Ectodermal cell (in vitro differentiated cells): ENCODE measurements at regions not wholly inside any gene's neighbourhood (a gene's known extent, or its start where the extent isn't known, plus 50 kb on each side); places are given as distances from the start of the nearest gene placed in this dataset.

Source experiments
- H3K27ac ChIP-seq: 2 replicates; pipeline ENCODE4 v1.7.0; 2013; ENCODE audit warnings: mild to moderate bottlenecking, low read depth, low read length; ENCODE audit not compliant: insufficient read depth, poor library complexity, severe bottlenecking
- H3K27me3 ChIP-seq: 2 replicates; pipeline ENCODE4 v1.7.0; 2013; ENCODE audit warnings: mild to moderate bottlenecking, low read length; ENCODE audit not compliant: insufficient read depth, control insufficient read depth, poor library complexity, severe bottlenecking
- H3K36me3 ChIP-seq: one replicate; pipeline ENCODE4 v1.7.0; 2013; ENCODE audit warnings: low read length; ENCODE audit not compliant: control insufficient read depth, insufficient read depth
- H3K4me1 ChIP-seq: one replicate; pipeline ENCODE4 v1.7.0; 2013; ENCODE audit warnings: low read length; ENCODE audit not compliant: control insufficient read depth, insufficient read depth
- H3K4me3 ChIP-seq: 2 replicates; pipeline ENCODE4 v1.7.0; 2013; ENCODE audit warnings: low read depth, low read length, control low read depth; ENCODE audit not compliant: insufficient read depth
- H3K9me3 ChIP-seq: 2 replicates; pipeline ENCODE4 v1.7.0; 2013; ENCODE audit warnings: mild to moderate bottlenecking, low read length, moderate library complexity; ENCODE audit not compliant: control insufficient read depth
- WGBS, 2 experiments: methylation state at CpG; one replicate each; pipeline ENCODE4 v1.1.7; 2013; ENCODE audit warnings: missing lambda C conversion rate in 2 of 2; 5-methylcytosine and 5-hydroxymethylcytosine counted together

DNA sequence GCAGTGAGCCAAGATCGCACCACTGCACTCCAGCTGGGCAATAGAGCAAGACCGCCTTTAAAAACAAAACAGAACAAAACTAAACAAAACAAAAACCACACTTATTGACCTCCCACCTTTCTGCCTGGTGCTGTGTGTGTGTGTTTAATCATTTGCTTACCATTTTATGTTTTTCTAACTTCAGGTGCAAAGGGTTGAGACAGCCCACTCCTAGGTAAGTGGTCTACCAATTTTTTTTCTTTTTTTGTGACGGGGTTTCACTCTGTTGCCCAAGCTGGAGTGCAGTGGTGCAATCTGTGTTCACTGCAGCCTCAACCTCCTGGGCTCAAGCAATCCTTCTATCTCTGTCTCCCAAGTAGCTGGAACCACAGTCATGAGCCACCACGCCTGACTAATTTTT, 65.8 kb downstream of the SALL1 start:
- Histone ChIP-seq H3K9me3 (no peaks in the 10 kb centered on the region), H3K27ac (no peak overlapping the region), H3K4me1 (no peaks in the 10 kb centered on the region), H3K36me3 (no peaks in the 10 kb centered on the region), H3K4me3 (no peak overlapping the region), H3K27me3 (no peaks in the 10 kb centered on the region)
- WGBS, 2 experiments, result 94% methylated on average over 4 of the region's 4 CpGs

- no peaks in the 10 kb centered on the region for H3K36me3 ChIP-seq
- WGBS, 2 experiments, result 71 to 75% methylated on average over 3 of the region's 3 CpGs
- H3K4me3 ChIP-seq, result no peak overlapping the region
- no peaks in the 10 kb centered on the region for H3K9me3 ChIP-seq
- no peaks in the 10 kb centered on the region for H3K4me1 ChIP-seq
- H3K27ac ChIP-seq, result no peak overlapping the region
- H3K27me3 ChIP-seq, result no peaks in the 10 kb centered on the region
Observed at GRCh38 chr16:51084074-51084928, 66.8 kb downstream of the SALL1 start.

GRCh38 chr16:51072591-51072990, 78.5 kb downstream of the SALL1 start:
- no peaks in the 10 kb centered on the region for H3K4me1 ChIP-seq
- H3K27me3 ChIP-seq, result no peaks in the 10 kb centered on the region
- no peaks in the 10 kb centered on the region for H3K36me3 ChIP-seq
- 77 to 81% methylated on average over 4 of the region's 4 CpGs for WGBS, 2 experiments
- no peaks in the 10 kb centered on the region for H3K9me3 ChIP-seq
- no peak overlapping the region for H3K4me3 ChIP-seq
- H3K27ac ChIP-seq, result no peak overlapping the region

- 93 to 95% methylated on average over 9 of the region's 9 CpGs for WGBS, 2 experiments
- Histone ChIP-seq H3K27ac (no peak overlapping the region), H3K4me1 (no peaks in the 10 kb centered on the region), H3K27me3 (no peaks in the 10 kb centered on the region), H3K36me3 (no peaks in the 10 kb centered on the region), H3K9me3 (no peaks in the 10 kb centered on the region), H3K4me3 (no peak overlapping the region)
Observed at GRCh38 chr16:51071326-51071725, 79.7 kb downstream of the SALL1 start.

DNA sequence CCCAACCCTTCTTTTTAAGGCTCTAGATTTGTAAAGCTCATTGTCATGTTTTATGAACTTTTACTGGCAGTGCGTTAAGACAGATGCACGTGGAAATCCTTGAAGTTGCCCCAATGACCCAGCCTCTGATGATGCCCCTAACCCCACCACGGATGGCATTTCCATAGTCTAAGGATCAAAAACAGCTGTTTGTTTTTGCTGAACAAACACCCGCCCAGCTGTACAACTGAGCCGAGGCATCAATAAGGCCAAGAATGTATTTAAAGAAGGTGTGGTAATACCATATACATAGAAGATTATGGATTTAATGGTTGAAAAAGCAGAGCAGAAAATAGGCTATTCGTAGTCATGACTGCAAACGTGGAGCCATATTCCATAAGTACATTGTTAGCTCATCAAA, 83.7 kb downstream of the SALL1 start:
- no peak overlapping the region for H3K4me3 ChIP-seq
- H3K27me3 ChIP-seq, result no peaks in the 10 kb centered on the region
- no peaks in the 10 kb centered on the region for H3K9me3 ChIP-seq
- 93 to 94% methylated on average over 5 to 7 of the region's 7 CpGs for WGBS, 2 experiments
- H3K4me1 ChIP-seq, result no peaks in the 10 kb centered on the region
- H3K36me3 ChIP-seq, result no peaks in the 10 kb centered on the region
- no peak overlapping the region for H3K27ac ChIP-seq

- Histone ChIP-seq H3K27ac (no peak overlapping the region), H3K4me1 (no peaks in the 10 kb centered on the region), H3K36me3 (no peaks in the 10 kb centered on the region), H3K27me3 (no peaks in the 10 kb centered on the region), H3K4me3 (no peak overlapping the region), H3K9me3 (no peaks in the 10 kb centered on the region)
- WGBS, 2 experiments, result 91 to 92% methylated on average over 5 of the region's 5 CpGs
Observed at GRCh38 chr16:51062039-51062438, 89.0 kb downstream of the SALL1 start.

GRCh38 chr16:51061328-51061727, 89.7 kb downstream of the SALL1 start:
- Histone ChIP-seq H3K27me3 (no peaks in the 10 kb centered on the region), H3K4me3 (no peak overlapping the region), H3K27ac (no peak overlapping the region), H3K9me3 (no peaks in the 10 kb centered on the region), H3K4me1 (no peaks in the 10 kb centered on the region), H3K36me3 (no peaks in the 10 kb centered on the region)
- 89 to 100% methylated on average over 2 of the region's 2 CpGs for WGBS, 2 experiments

GRCh38 chr16:51057969-51058337, 93.1 kb downstream of the SALL1 start:
- no peak overlapping the region for H3K27ac ChIP-seq
- 100% methylated on average over 1 of the region's 2 CpGs for WGBS, 2 experiments
- no peaks in the 10 kb centered on the region for H3K36me3 ChIP-seq
- H3K4me1 ChIP-seq, result no peaks in the 10 kb centered on the region
- H3K9me3 ChIP-seq, result no peaks in the 10 kb centered on the region
- no peak overlapping the region for H3K4me3 ChIP-seq
- H3K27me3 ChIP-seq, result no peaks in the 10 kb centered on the region

GRCh38 chr16:51057102-51057793, 93.8 kb downstream of the SALL1 start:
- Histone ChIP-seq H3K36me3 (no peaks in the 10 kb centered on the region), H3K27ac (no peak overlapping the region), H3K27me3 (no peaks in the 10 kb centered on the region), H3K4me3 (no peak overlapping the region), H3K4me1 (no peaks in the 10 kb centered on the region), H3K9me3 (no peaks in the 10 kb centered on the region)
- WGBS, 2 experiments, result 89% methylated on average over 7 of the region's 8 CpGs

- Histone ChIP-seq H3K27ac (no peak overlapping the region), H3K9me3 (no peaks in the 10 kb centered on the region), H3K27me3 (no peaks in the 10 kb centered on the region), H3K4me3 (no peak overlapping the region), H3K36me3 (no peaks in the 10 kb centered on the region), H3K4me1 (no peaks in the 10 kb centered on the region)
- 90% methylated on average over 2 of the region's 2 CpGs for WGBS, 2 experiments
Observed at GRCh38 chr16:51056331-51056730, 94.7 kb downstream of the SALL1 start.
